Esophagus squamous epithelium (tissue), 5 donors: ENCODE measurements at regions not wholly inside any gene's neighbourhood (a gene's known extent, or its start where the extent isn't known, plus 50 kb on each side); places are given as distances from the start of the nearest gene placed in this dataset.

Source experiments
- DNase-seq: peaks from one replicate; lab custom pipeline; 2025; lab: John Stamatoyannopoulos, UW
- H3K27ac ChIP-seq, 4 donors: fragments of 200-600 bp; sonication (generic); one replicate each; pipeline ENCODE4 v1.5.1; 2016 to 2019; ENCODE audit warnings: mild to moderate bottlenecking in 1 of 4
- H3K27me3 ChIP-seq, 4 donors: fragments of 200-600 bp; sonication (generic); 1 replicate in 3 of 4; 2 replicates in 1 of 4; pipeline versions ENCODE4 v1.5.1 to v1.6.0; 2017 to 2021; ENCODE audit warnings: antibody characterized with exemption in 1 of 4
- H3K36me3 ChIP-seq, 3 donors: fragments of 200-600 bp; sonication (generic); one replicate each; pipeline ENCODE4 v1.5.1; 2016 to 2019
- H3K4me1 ChIP-seq, 3 donors: fragments of 200-600 bp; sonication (generic); one replicate each; pipeline ENCODE4 v1.5.1; 2017 to 2019
- H3K4me3 ChIP-seq, 4 donors: fragments of 200-600 bp; sonication (generic); 1 replicate in 3 of 4; 2 replicates in 1 of 4; pipeline ENCODE4 v1.5.1; 2016 to 2019; ENCODE audit warnings: mild to moderate bottlenecking in 2 of 4, moderate library complexity in 1 of 4
- H3K9me3 ChIP-seq, 3 donors: fragments of 200-600 bp; sonication (generic); one replicate each; pipeline ENCODE4 v1.5.1; 2016 to 2019
- CTCF ChIP-seq, 6 experiments: fragments of 450-650 bp in 4 of 6; fragments of 200-600 bp in 2 of 6; sonication (generic) in 2 of 6; IDR thresholded peaks; one replicate each; pipeline ENCODE4 v1.5.1; 2016 to 2019; ENCODE audit warnings: antibody characterized with exemption in 6 of 6, mild to moderate bottlenecking in 4 of 6, moderate library complexity in 4 of 6
- POLR2A ChIP-seq, 4 donors: fragments of 450-650 bp; IDR thresholded peaks; one replicate each; pipeline ENCODE4 v1.6.1; 2017; ENCODE audit warnings: antibody characterized with exemption in 4 of 4, mild to moderate bottlenecking in 4 of 4, moderate library complexity in 3 of 4
- WGBS, 2 donors: methylation state at CpG; one replicate each; pipeline ENCODE4 v1.1.5; 2018; 5-methylcytosine and 5-hydroxymethylcytosine counted together
- intact Hi-C: fragments of 100-400 bp; cut with DNase I; formaldehyde crosslinking; loops from one replicate; pipeline ENCODE4 v1.15.0; 2022
- donor health status: DM: yes; HTN: yes; CAD: no.

GRCh38 chr17:13909901-13910519, 159.3 kb upstream of the COX10 start:
- H3K36me3 ChIP-seq = no peaks in the 10 kb centered on the region
- TF ChIP-seq CTCF (IDR thresholded peaks at IDR 0.05) (no peak), POLR2A (IDR thresholded peaks at IDR 0.05) (no peak)
- WGBS, 2 donors = 83 to 86% methylated on average over 3 to 5 of the region's 11 CpGs
- H3K27ac ChIP-seq = no peak overlapping the region
- no peak overlapping the region for H3K4me3 ChIP-seq
- no peaks in the 10 kb centered on the region for H3K27me3 ChIP-seq
- intact Hi-C loops = no loop called here
- H3K9me3 ChIP-seq = no peaks in the 10 kb centered on the region
- no peaks in the 10 kb centered on the region for H3K4me1 ChIP-seq
- no peak for DNase-seq

GRCh38 chr17:13917634-13918033, 151.7 kb upstream of the COX10 start:
- H3K4me1 ChIP-seq = peaks cover 0 to 6% (median 0%) of the 10 kb centered on the region in 3 donors
- H3K27ac ChIP-seq = no peak overlapping the region
- no peak overlapping the region for H3K4me3 ChIP-seq
- no peak for DNase-seq
- TF ChIP-seq CTCF (IDR thresholded peaks at IDR 0.05) (no peak), POLR2A (IDR thresholded peaks at IDR 0.05) (no peak)
- H3K36me3 ChIP-seq = no peaks in the 10 kb centered on the region
- no peaks in the 10 kb centered on the region for H3K9me3 ChIP-seq
- H3K27me3 ChIP-seq = no peaks in the 10 kb centered on the region
- intact Hi-C loops = no loop called here

GRCh38 chr17:13918247-13918646, 151.1 kb upstream of the COX10 start:
- TF ChIP-seq CTCF (IDR thresholded peaks at IDR 0.05) = no peak
- TF ChIP-seq POLR2A (IDR thresholded peaks at IDR 0.05) = no peak
- WGBS, 2 donors = 73 to 79% methylated on average over 4 of the region's 4 CpGs
- no peak overlapping the region for H3K27ac ChIP-seq
- no peaks in the 10 kb centered on the region for H3K27me3 ChIP-seq
- intact Hi-C loops = no loop called here
- H3K4me1 ChIP-seq = peaks cover 0 to 6% (median 0%) of the 10 kb centered on the region in 3 donors
- no peak for DNase-seq
- no peaks in the 10 kb centered on the region for H3K36me3 ChIP-seq
- H3K9me3 ChIP-seq = no peaks in the 10 kb centered on the region
- H3K4me3 ChIP-seq = no peak overlapping the region

GRCh38 chr17:13919818-13920217, 149.5 kb upstream of the COX10 start:
- Histone ChIP-seq H3K27me3 (no peaks in the 10 kb centered on the region), H3K27ac (no peak overlapping the region), H3K4me3 (no peak overlapping the region), H3K9me3 (no peaks in the 10 kb centered on the region), H3K4me1 (peaks cover 0 to 6% (median 0%) of the 10 kb centered on the region in 3 donors), H3K36me3 (no peaks in the 10 kb centered on the region)
- 80 to 83% methylated on average over 5 to 6 of the region's 6 CpGs for WGBS, 2 donors
- intact Hi-C loops = no loop called here
- no peak for TF ChIP-seq CTCF (IDR thresholded peaks at IDR 0.05)
- TF ChIP-seq POLR2A (IDR thresholded peaks at IDR 0.05) = no peak
- DNase-seq = no peak

GRCh38 chr17:13920413-13920812, 148.9 kb upstream of the COX10 start:
- no peaks in the 10 kb centered on the region for H3K27me3 ChIP-seq
- H3K27ac ChIP-seq = no peak overlapping the region
- H3K9me3 ChIP-seq = no peaks in the 10 kb centered on the region
- WGBS, 2 donors = 46 to 56% methylated on average over 3 of the region's 3 CpGs
- H3K4me3 ChIP-seq = no peak overlapping the region
- TF ChIP-seq CTCF (IDR thresholded peaks at IDR 0.05) (no peak), POLR2A (IDR thresholded peaks at IDR 0.05) (no peak)
- no peaks in the 10 kb centered on the region for H3K36me3 ChIP-seq
- intact Hi-C loops = no loop called here
- DNase-seq = no peak
- peaks cover 0 to 6% (median 0%) of the 10 kb centered on the region in 3 donors for H3K4me1 ChIP-seq
